ENCODE measurements at regions not wholly inside any gene's neighbourhood (a gene's known extent, or its start where the extent isn't known, plus 50 kb on each side); places are given as distances from the start of the nearest gene placed in this dataset.

- no peak for ATAC-seq (ENCODE audit: low read depth)
- H3K27ac Mint-ChIP-seq, result no peak overlapping the region
- H3K4me1 ChIP-seq (ENCODE audit: control insufficient read depth in 2 of 2, insufficient read depth in 2 of 2, low read length in 2 of 2), result no peaks in the 10 kb centered on the region
- 91% methylated on average over 12 of the region's 15 CpGs for WGBS (ENCODE audit: insufficient coverage)
- H3K27ac ChIP-seq (ENCODE audit: low read length in 2 of 2), result no peak overlapping the region
- H2AFZ ChIP-seq (ENCODE audit: insufficient read depth, low read depth, low read length, poor library complexity, severe bottlenecking), result no peak overlapping the region
- POLR2A ChIA-PET, result no interaction called here
- no peak overlapping the region for H3K4me3 Mint-ChIP-seq
- CTCF ChIA-PET, result no interaction called here
- no peaks in the 10 kb centered on the region for H3K27me3 ChIP-seq (replicated peaks in 1 of 4; ENCODE audit: control extremely low read depth in 1 of 4, control insufficient read depth in 3 of 4, insufficient read depth in 4 of 4, low read length in 3 of 4)
- no peaks in the 10 kb centered on the region for H3K9me3 Mint-ChIP-seq (ENCODE audit: insufficient read depth)
- peaks cover 0 to 11% (median 0%) of the 10 kb centered on the region in 3 donors for H3K9me3 ChIP-seq (ENCODE audit: control extremely low read depth in 1 of 3, control insufficient read depth in 2 of 3, insufficient read depth in 1 of 3, low read length in 2 of 3)
- no peaks in the 10 kb centered on the region for H3K79me2 ChIP-seq (ENCODE audit: control insufficient read depth, insufficient read depth, low read length)
- H3K9ac ChIP-seq (ENCODE audit: low read length), result no peak overlapping the region
- H3K27me3 Mint-ChIP-seq, result no peaks in the 10 kb centered on the region
- H4K20me1 ChIP-seq (ENCODE audit: control insufficient read depth, insufficient read depth, low read length, poor library complexity, severe bottlenecking), result no peaks in the 10 kb centered on the region
- H3K4me2 ChIP-seq (replicated peaks; ENCODE audit: low read depth, low read length, poor library complexity, severe bottlenecking), result no peak overlapping the region
- no peaks in the 10 kb centered on the region for H3K36me3 ChIP-seq (replicated peaks in 1 of 2; ENCODE audit: control extremely low read depth in 1 of 2, control insufficient read depth in 1 of 2, extremely low read depth in 1 of 2, insufficient read depth in 2 of 2, low read length in 1 of 2)
- no peak for DNase-seq
- no peak for TF ChIP-seq EZH2 (IDR thresholded peaks at IDR 0.05; ENCODE audit: borderline replicate concordance, insufficient read depth, low read depth, low read length, poor library complexity, severe bottlenecking)
- TF ChIP-seq, protein P1, sequence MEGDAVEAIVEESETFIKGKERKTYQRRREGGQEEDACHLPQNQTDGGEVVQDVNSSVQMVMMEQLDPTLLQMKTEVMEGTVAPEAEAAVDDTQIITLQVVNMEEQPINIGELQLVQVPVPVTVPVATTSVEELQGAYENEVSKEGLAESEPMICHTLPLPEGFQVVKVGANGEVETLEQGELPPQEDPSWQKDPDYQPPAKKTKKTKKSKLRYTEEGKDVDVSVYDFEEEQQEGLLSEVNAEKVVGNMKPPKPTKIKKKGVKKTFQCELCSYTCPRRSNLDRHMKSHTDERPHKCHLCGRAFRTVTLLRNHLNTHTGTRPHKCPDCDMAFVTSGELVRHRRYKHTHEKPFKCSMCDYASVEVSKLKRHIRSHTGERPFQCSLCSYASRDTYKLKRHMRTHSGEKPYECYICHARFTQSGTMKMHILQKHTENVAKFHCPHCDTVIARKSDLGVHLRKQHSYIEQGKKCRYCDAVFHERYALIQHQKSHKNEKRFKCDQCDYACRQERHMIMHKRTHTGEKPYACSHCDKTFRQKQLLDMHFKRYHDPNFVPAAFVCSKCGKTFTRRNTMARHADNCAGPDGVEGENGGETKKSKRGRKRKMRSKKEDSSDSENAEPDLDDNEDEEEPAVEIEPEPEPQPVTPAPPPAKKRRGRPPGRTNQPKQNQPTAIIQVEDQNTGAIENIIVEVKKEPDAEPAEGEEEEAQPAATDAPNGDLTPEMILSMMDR (IDR thresholded peaks at IDR 0.05), result no peak
- intact Hi-C loops (cut with micrococcal nuclease), result no loop called here
- H3K4me1 Mint-ChIP-seq, result no peaks in the 10 kb centered on the region
- no peak overlapping the region for H3K4me3 ChIP-seq (ENCODE audit: control extremely low read depth in 1 of 5, extremely low read depth in 1 of 5, insufficient read depth in 1 of 5, low read depth in 2 of 5, low read length in 4 of 5)
These were observed 973.7 kb downstream of the LTN1 start for GRCh38 chr21:28018741-28019669.

- Histone ChIP-seq H3K9ac (ENCODE audit: low read length) (no peak overlapping the region), H3K27ac (ENCODE audit: low read length in 2 of 2) (no peak overlapping the region), H3K4me1 (ENCODE audit: control insufficient read depth in 2 of 2, insufficient read depth in 2 of 2, low read length in 2 of 2) (no peaks in the 10 kb centered on the region), H3K4me3 (ENCODE audit: control extremely low read depth in 1 of 5, extremely low read depth in 1 of 5, insufficient read depth in 1 of 5, low read depth in 2 of 5, low read length in 4 of 5) (no peak overlapping the region), H2AFZ (ENCODE audit: insufficient read depth, low read depth, low read length, poor library complexity, severe bottlenecking) (no peak overlapping the region), H3K27me3 (replicated peaks in 1 of 4; ENCODE audit: control extremely low read depth in 1 of 4, control insufficient read depth in 3 of 4, insufficient read depth in 4 of 4, low read length in 3 of 4) (no peaks in the 10 kb centered on the region), H3K9me3 (ENCODE audit: control extremely low read depth in 1 of 3, control insufficient read depth in 2 of 3, insufficient read depth in 1 of 3, low read length in 2 of 3) (peaks cover 0 to 11% (median 0%) of the 10 kb centered on the region in 3 donors), H3K79me2 (ENCODE audit: control insufficient read depth, insufficient read depth, low read length) (no peaks in the 10 kb centered on the region), H3K36me3 (replicated peaks in 1 of 2; ENCODE audit: control extremely low read depth in 1 of 2, control insufficient read depth in 1 of 2, extremely low read depth in 1 of 2, insufficient read depth in 2 of 2, low read length in 1 of 2) (no peaks in the 10 kb centered on the region), H3K4me2 (replicated peaks; ENCODE audit: low read depth, low read length, poor library complexity, severe bottlenecking) (no peak overlapping the region), H4K20me1 (ENCODE audit: control insufficient read depth, insufficient read depth, low read length, poor library complexity, severe bottlenecking) (no peaks in the 10 kb centered on the region)
- CTCF ChIA-PET, result no interaction called here
- DNase-seq, result no peak
- Mint-ChIP-seq H3K27ac (no peak overlapping the region), H3K4me1 (no peaks in the 10 kb centered on the region), H3K9me3 (ENCODE audit: insufficient read depth) (no peaks in the 10 kb centered on the region), H3K4me3 (no peak overlapping the region), H3K27me3 (no peaks in the 10 kb centered on the region)
- ATAC-seq (ENCODE audit: low read depth), result no peak
- 87% methylated on average over 9 of the region's 9 CpGs for WGBS (ENCODE audit: insufficient coverage)
- no peak for TF ChIP-seq EZH2 (IDR thresholded peaks at IDR 0.05; ENCODE audit: borderline replicate concordance, insufficient read depth, low read depth, low read length, poor library complexity, severe bottlenecking)
- TF ChIP-seq, protein P1 (IDR thresholded peaks at IDR 0.05), result no peak
- POLR2A ChIA-PET, result no interaction called here
- intact Hi-C loops (cut with micrococcal nuclease), result no loop called here
These were observed 974.5 kb downstream of the LTN1 start for GRCh38 chr21:28018213-28018612.
